ENCODE measurements at regions not wholly inside any gene's neighbourhood (a gene's known extent, or its start where the extent isn't known, plus 50 kb on each side); places are given as distances from the start of the nearest gene placed in this dataset.
"Not testable (repeated sequence)": the region's sequence is repeated elsewhere in the genome, so short reads cannot be mapped to it uniquely, and the experiment has no call there.

- DNase-seq (ENCODE audit: low read depth in 3 of 3), result no peak
Measured at GRCh38 chr20:57831993-57832585, 122.3 kb upstream of the PMEPA1 start.

- DNase-seq (ENCODE audit: low read depth in 3 of 3), result no peak
Measured at GRCh38 chr20:57831326-57831992, 121.6 kb upstream of the PMEPA1 start.

GRCh38 chr20:57830515-57830895 is 120.7 kb upstream of the PMEPA1 start:
- no peak for DNase-seq (ENCODE audit: low read depth in 3 of 3)

GRCh38 chr20:57829805-57830514 is 120.1 kb upstream of the PMEPA1 start:
- DNase-seq (ENCODE audit: low read depth in 3 of 3), result no peak

- DNase-seq (ENCODE audit: low read depth in 3 of 3), result no peak
Measured at GRCh38 chr20:57829336-57829735, 119.5 kb upstream of the PMEPA1 start.

GRCh38 chr20:57828696-57829095 is 118.9 kb upstream of the PMEPA1 start:
- no peak for DNase-seq (ENCODE audit: low read depth in 3 of 3)

- DNase-seq (ENCODE audit: low read depth in 3 of 3), result no peak
Measured at GRCh38 chr20:57826666-57827287, 117.0 kb upstream of the PMEPA1 start.

- no peak for DNase-seq (ENCODE audit: low read depth in 3 of 3)
Measured at GRCh38 chr20:57824909-57825308, 115.1 kb upstream of the PMEPA1 start.

- no peak for DNase-seq (ENCODE audit: low read depth in 3 of 3)
Measured at GRCh38 chr20:57821935-57822334, 112.1 kb upstream of the PMEPA1 start.

- no peak for DNase-seq (ENCODE audit: low read depth in 3 of 3)
Measured at GRCh38 chr20:57819691-57820380, 110.0 kb upstream of the PMEPA1 start.

GRCh38 chr20:57819291-57819690 is 109.5 kb upstream of the PMEPA1 start:
- DNase-seq (ENCODE audit: low read depth in 3 of 3), result no peak

GRCh38 chr20:57818418-57819181 is 108.8 kb upstream of the PMEPA1 start:
- no peak for DNase-seq (ENCODE audit: low read depth in 3 of 3)

GRCh38 chr20:57815405-57815804 is 105.6 kb upstream of the PMEPA1 start:
- no peak for DNase-seq (ENCODE audit: low read depth in 3 of 3)

GRCh38 chr20:57814529-57814928 is 104.7 kb upstream of the PMEPA1 start:
- DNase-seq (ENCODE audit: low read depth in 3 of 3), result no peak

GRCh38 chr20:57813509-57814269 is 103.9 kb upstream of the PMEPA1 start:
- no peak for DNase-seq (ENCODE audit: low read depth in 3 of 3)

- not testable (repeated sequence) for DNase-seq (ENCODE audit: low read depth in 3 of 3)
Measured at GRCh38 chr20:57812632-57813031, 102.8 kb upstream of the PMEPA1 start.

- DNase-seq (ENCODE audit: low read depth in 3 of 3), result no peak
Measured at GRCh38 chr20:57811374-57812020, 101.7 kb upstream of the PMEPA1 start.

- no peak for DNase-seq (ENCODE audit: low read depth in 3 of 3)
Measured at GRCh38 chr20:57810511-57811373, 100.9 kb upstream of the PMEPA1 start.

GRCh38 chr20:57809661-57810172 is 99.9 kb upstream of the PMEPA1 start:
- DNase-seq (ENCODE audit: low read depth in 3 of 3), result no peak

Data from stimulated activated CD4-positive, alpha-beta T cell treated with anti-CD3 and anti-CD28 coated beads, TNF-alpha, amount 100 ng/mL, for 24 hours (primary cell).